Caco-2 (cell line): ENCODE measurements at regions not wholly inside any gene's neighbourhood (a gene's known extent, or its start where the extent isn't known, plus 50 kb on each side); places are given as distances from the start of the nearest gene placed in this dataset.

Source experiments
- BruUV-seq: library from RNA; stranded (reverse); fragments of 400-500 nt; replicated peaks from 2 replicates; lab custom pipeline; 2021; lab: Mats Ljungman, UMichigan
- CTCF ChIA-PET: fragments of 300-600 bp; sonication (Branson Sonifier 250); formaldehyde crosslinking; loops from one replicate; lab custom pipeline; 2022; ENCODE audit warnings: antibody characterized with exemption; lab: Charles Lee
- POLR2A ChIA-PET: fragments of 300-600 bp; sonication (Branson Sonifier 250); formaldehyde crosslinking; loops from one replicate; lab custom pipeline; 2022; ENCODE audit warnings: antibody characterized with exemption; lab: Charles Lee
- DNase-seq, 2 experiments: peaks; one replicate each; pipeline versions ENCODE4 v3.0.0 to v3.0.0-alpha.2; 2020 to 2022
- H3K27me3 ChIP-seq: replicated peaks from 2 replicates; pipeline ENCODE4 v1.6.0; 2011; ENCODE audit warnings: low read length; ENCODE audit not compliant: control insufficient read depth, insufficient read depth
- H3K36me3 ChIP-seq: 2 replicates; pipeline ENCODE4 v1.5.1; 2011; ENCODE audit warnings: low read length; ENCODE audit not compliant: control insufficient read depth, insufficient read depth
- H3K4me1 ChIP-seq: fragments of 250-450 bp; sonication (Bioruptor Pico); 2 replicates; pipeline ENCODE4 v1.5.1; 2020; ENCODE audit warnings: mild to moderate bottlenecking
- H3K4me3 ChIP-seq: 2 replicates; pipeline ENCODE4 v1.5.1; 2011; ENCODE audit warnings: low read depth, mild to moderate bottlenecking, control low read depth, low read length
- H3K9me3 ChIP-seq: fragments of 250-450 bp; sonication (Bioruptor Pico); 2 replicates; pipeline ENCODE4 v1.5.1; 2020; ENCODE audit warnings: mild to moderate bottlenecking, moderate library complexity
- H3K27ac Mint-ChIP-seq: one replicate; pipeline ENCODE4 v1.8.0; 2022; ENCODE audit warnings: mixed read lengths; ENCODE audit not compliant: unreplicated experiment
- H3K27me3 Mint-ChIP-seq: one replicate; pipeline ENCODE4 v1.8.0; 2022; ENCODE audit warnings: mixed read lengths; ENCODE audit not compliant: insufficient read depth, unreplicated experiment
- H3K36me3 Mint-ChIP-seq: one replicate; pipeline ENCODE4 v1.8.0; 2022; ENCODE audit warnings: mild to moderate bottlenecking, mixed read lengths; ENCODE audit not compliant: insufficient read depth, unreplicated experiment
- H3K4me1 Mint-ChIP-seq: one replicate; pipeline ENCODE4 v1.8.0; 2022; ENCODE audit warnings: low read depth, mixed read lengths; ENCODE audit not compliant: unreplicated experiment
- H3K4me3 Mint-ChIP-seq: one replicate; pipeline ENCODE4 v1.8.0; 2022; ENCODE audit warnings: mild to moderate bottlenecking, moderate library complexity, mixed read lengths; ENCODE audit not compliant: unreplicated experiment
- H3K9me3 Mint-ChIP-seq: one replicate; pipeline ENCODE4 v1.8.0; 2022; ENCODE audit warnings: mixed read lengths; ENCODE audit not compliant: unreplicated experiment
- CTCF ChIP-seq, 2 experiments: fragments of 200-600 bp in 1 of 2; IDR thresholded peaks; 1 replicate in 1 of 2; 2 replicates in 1 of 2; pipeline versions ENCODE4 v1.5.1 to v1.8.0; 2011 to 2022; ENCODE audit warnings: antibody characterized with exemption in 1 of 2, control low read depth in 1 of 2, inconsistent platforms in 1 of 2, low read depth in 1 of 2, low read length in 1 of 2, mild to moderate bottlenecking in 1 of 2, moderate library complexity in 1 of 2; ENCODE audit not compliant: insufficient read depth in 1 of 2, severe bottlenecking in 1 of 2, unreplicated experiment in 1 of 2
- intact Hi-C: fragments of 100-400 bp; cut with micrococcal nuclease; formaldehyde crosslinking; loops from one replicate; pipeline ENCODE4 v1.10.0; 2022; ENCODE audit not compliant: unreplicated experiment

- POLR2A ChIA-PET = no interaction called here
- H3K4me3 ChIP-seq = no peak overlapping the region
- no peaks in the 10 kb centered on the region for H3K4me1 ChIP-seq
- no peaks in the 10 kb centered on the region for H3K4me1 Mint-ChIP-seq
- intact Hi-C loops = no loop called here
- no peaks in the 10 kb centered on the region for H3K36me3 Mint-ChIP-seq
- peaks cover 21% of the 10 kb centered on the region for H3K27me3 Mint-ChIP-seq
- no peaks in the 10 kb centered on the region for H3K9me3 Mint-ChIP-seq
- no TSS peak for BruUV-seq
- H3K27ac Mint-ChIP-seq = no peak overlapping the region
- no peak for TF ChIP-seq CTCF (IDR thresholded peaks at IDR 0.05; ENCODE audit: insufficient read depth in 1 of 2, low read depth in 1 of 2, low read length in 1 of 2, severe bottlenecking in 1 of 2, unreplicated experiment in 1 of 2)
- no peak overlapping the region for H3K4me3 Mint-ChIP-seq
- CTCF ChIA-PET = no interaction called here
- no peaks in the 10 kb centered on the region; the same call in 1 of the 2 replicates for H3K27me3 ChIP-seq
- no peak for DNase-seq
- no peaks in the 10 kb centered on the region for H3K9me3 ChIP-seq
- H3K36me3 ChIP-seq = no peaks in the 10 kb centered on the region
Measured at GRCh38 chr11:112613051-112613972, 347.9 kb upstream of the NCAM1 start.

- H3K4me1 ChIP-seq = no peaks in the 10 kb centered on the region
- peaks cover 18% of the 10 kb centered on the region for H3K27me3 Mint-ChIP-seq
- TF ChIP-seq CTCF (IDR thresholded peaks at IDR 0.05; ENCODE audit: insufficient read depth in 1 of 2, low read depth in 1 of 2, low read length in 1 of 2, severe bottlenecking in 1 of 2, unreplicated experiment in 1 of 2) = no peak
- no peak overlapping the region for H3K4me3 Mint-ChIP-seq
- H3K9me3 ChIP-seq = no peaks in the 10 kb centered on the region
- POLR2A ChIA-PET = no interaction called here
- H3K36me3 ChIP-seq = no peaks in the 10 kb centered on the region
- CTCF ChIA-PET = no interaction called here
- H3K27me3 ChIP-seq = no peaks in the 10 kb centered on the region; the same call in 1 of the 2 replicates
- intact Hi-C loops = no loop called here
- no peaks in the 10 kb centered on the region for H3K4me1 Mint-ChIP-seq
- no peaks in the 10 kb centered on the region for H3K36me3 Mint-ChIP-seq
- DNase-seq = no peak
- no peak overlapping the region for H3K4me3 ChIP-seq
- H3K9me3 Mint-ChIP-seq = no peaks in the 10 kb centered on the region
- no peak overlapping the region for H3K27ac Mint-ChIP-seq
- BruUV-seq = no TSS peak
Measured at GRCh38 chr11:112614605-112615004, 346.6 kb upstream of the NCAM1 start.

GRCh38 chr11:112615238-112615637 lies 346.0 kb upstream of the NCAM1 start:
- no peak for DNase-seq
- Mint-ChIP-seq H3K27me3 (peaks cover 15% of the 10 kb centered on the region), H3K9me3 (no peaks in the 10 kb centered on the region), H3K4me1 (no peaks in the 10 kb centered on the region), H3K27ac (no peak overlapping the region), H3K36me3 (no peaks in the 10 kb centered on the region), H3K4me3 (no peak overlapping the region)
- BruUV-seq = no TSS peak
- Histone ChIP-seq H3K27me3 (no peaks in the 10 kb centered on the region; the same call in 1 of the 2 replicates), H3K4me3 (no peak overlapping the region), H3K36me3 (no peaks in the 10 kb centered on the region), H3K4me1 (no peaks in the 10 kb centered on the region), H3K9me3 (no peaks in the 10 kb centered on the region)
- TF ChIP-seq CTCF (IDR thresholded peaks at IDR 0.05; ENCODE audit: insufficient read depth in 1 of 2, low read depth in 1 of 2, low read length in 1 of 2, severe bottlenecking in 1 of 2, unreplicated experiment in 1 of 2) = no peak
- intact Hi-C loops = no loop called here
- CTCF ChIA-PET = no interaction called here
- POLR2A ChIA-PET = no interaction called here
